Stimulated activated CD4-positive, alpha-beta T cell treated with anti-CD3 and anti-CD28 coated beads, Interleukin-1b, Interleukin-23, amount 100 ng/mL, for 1 hour (primary cell): ENCODE measurements at regions not wholly inside any gene's neighbourhood (a gene's known extent, or its start where the extent isn't known, plus 50 kb on each side); places are given as distances from the start of the nearest gene placed in this dataset.

Experiments
- DNase-seq, 2 donors: peaks; one replicate each; pipeline ENCODE4 v3.0.0-alpha.2; 2020; ENCODE audit warnings: low read depth in 2 of 2

GRCh38 chr16:11440657-11441012 lies 95.4 kb downstream of the RMI2 start:
- no peak for DNase-seq

GRCh38 chr16:11445486-11445885 lies 100.2 kb downstream of the RMI2 start:
- DNase-seq, result no peak

GRCh38 chr16:11446566-11447119 lies 101.4 kb downstream of the RMI2 start:
- DNase-seq, result no peak

- no peak for DNase-seq
Observed at GRCh38 chr16:11447272-11447671, 102.0 kb downstream of the RMI2 start.

GRCh38 chr16:11447836-11448235 lies 102.6 kb downstream of the RMI2 start:
- DNase-seq, result no peak

- DNase-seq, result no peak
Observed at GRCh38 chr16:11448796-11449416, 103.6 kb downstream of the RMI2 start.

- no peak for DNase-seq
Observed at GRCh38 chr16:11449716-11450115, 104.5 kb downstream of the RMI2 start.

GRCh38 chr16:11450136-11450535 lies 104.9 kb downstream of the RMI2 start:
- DNase-seq, result no peak

- DNase-seq, result no peak
Observed at GRCh38 chr16:11452298-11452697, 107.0 kb downstream of the RMI2 start.

GRCh38 chr16:11452746-11453389 lies 107.6 kb downstream of the RMI2 start:
- no peak for DNase-seq

GRCh38 chr16:11456741-11457140 lies 111.5 kb downstream of the RMI2 start:
- DNase-seq, result no peak

- DNase-seq, result no peak
Observed at GRCh38 chr16:11459722-11460121, 114.5 kb downstream of the RMI2 start.

- DNase-seq, result no peak
Observed at GRCh38 chr16:11460820-11461594, 115.7 kb downstream of the RMI2 start.

- DNase-seq, result no peak
Observed at GRCh38 chr16:11461595-11461990, 116.3 kb downstream of the RMI2 start.

GRCh38 chr16:11462036-11462435 lies 116.8 kb downstream of the RMI2 start:
- no peak for DNase-seq

- DNase-seq, result no peak
Observed at GRCh38 chr16:11462861-11463260, 117.6 kb downstream of the RMI2 start.

- no peak for DNase-seq
Observed at GRCh38 chr16:11464241-11464640, 119.0 kb downstream of the RMI2 start.

GRCh38 chr16:11465675-11466074 lies 120.4 kb downstream of the RMI2 start:
- no peak for DNase-seq

GRCh38 chr16:11470676-11471415 lies 115.9 kb downstream of the LITAF start:
- DNase-seq, result no peak

- no peak for DNase-seq
Observed at GRCh38 chr16:11471548-11471947, 115.2 kb downstream of the LITAF start.

- no peak for DNase-seq
Observed at GRCh38 chr16:11472410-11472809, 114.3 kb downstream of the LITAF start.

- DNase-seq, result no peak
Observed at GRCh38 chr16:11472851-11473250, 113.9 kb downstream of the LITAF start.
